ENCODE measurements at regions not wholly inside any gene's neighbourhood (a gene's known extent, or its start where the extent isn't known, plus 50 kb on each side); places are given as distances from the start of the nearest gene placed in this dataset.

DNA sequence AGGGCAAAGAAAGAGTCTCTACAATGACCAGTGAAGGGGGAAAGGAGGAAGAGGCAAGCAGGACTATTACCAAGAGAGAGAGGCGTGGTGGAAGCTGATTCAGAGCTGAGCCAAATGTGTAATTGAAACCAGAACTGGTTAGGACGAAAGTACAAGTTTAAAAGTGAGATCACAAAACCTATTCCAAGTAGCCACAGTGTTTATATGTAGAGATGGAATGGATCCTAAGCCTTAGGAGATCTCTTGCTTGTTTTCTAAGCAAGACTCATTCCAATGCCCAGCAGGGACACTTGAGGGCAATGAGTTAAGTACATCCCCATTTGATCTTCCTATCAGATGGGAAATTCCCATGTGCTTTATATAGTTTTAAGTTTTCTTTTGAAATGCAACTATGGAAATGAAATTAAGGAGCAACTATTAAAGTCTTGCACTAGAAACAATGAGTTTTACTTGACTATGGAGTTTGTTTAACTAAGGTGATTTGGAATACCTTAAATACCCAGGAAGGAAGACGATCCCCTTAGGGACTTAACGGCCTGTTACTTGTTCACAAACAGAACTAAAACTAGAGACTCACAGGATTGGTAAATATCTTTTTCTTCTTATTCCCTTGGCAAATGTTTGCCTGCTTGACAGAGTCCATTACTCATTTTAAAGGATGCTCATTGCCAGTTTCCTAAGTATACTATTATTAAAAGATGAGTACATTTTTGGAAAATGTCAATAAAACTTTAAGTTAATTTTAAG lies 51.1 kb upstream of the SNX2 start:
- FAIRE-seq = no peak
